IMR-90 (cell line): ENCODE measurements at regions not wholly inside any gene's neighbourhood (a gene's known extent, or its start where the extent isn't known, plus 50 kb on each side); places are given as distances from the start of the nearest gene placed in this dataset.

ENCODE experiments used
- BHLHE40 ChIP-seq: fragments of 150-350 bp; IDR thresholded peaks from 2 replicates; pipeline ENCODE4 v1.6.1; 2016; ENCODE audit warnings: mild to moderate bottlenecking, low read depth, low read length
- POLR2A ChIP-seq: IDR thresholded peaks from 2 replicates; pipeline ENCODE4 v1.6.1; 2012; ENCODE audit warnings: mild to moderate bottlenecking, low read depth, low read length
- RAD21 ChIP-seq: IDR thresholded peaks from 2 replicates; pipeline ENCODE4 v1.6.1; 2012; ENCODE audit warnings: low read length, improper control_type of control experiment
- SMC3 ChIP-seq: fragments of 150-350 bp; IDR thresholded peaks from 2 replicates; pipeline ENCODE4 v1.6.1; 2016; ENCODE audit warnings: low read depth, mild to moderate bottlenecking, antibody characterized with exemption, low read length, moderate library complexity
- TF ChIP-seq, protein P1 (sequence below): conservative IDR thresholded peaks from 2 replicates; pipeline ENCODE4 v1.5.1; 2012; ENCODE audit warnings: mild to moderate bottlenecking, low read depth, low read length, improper control_type of control experiment

DNA sequence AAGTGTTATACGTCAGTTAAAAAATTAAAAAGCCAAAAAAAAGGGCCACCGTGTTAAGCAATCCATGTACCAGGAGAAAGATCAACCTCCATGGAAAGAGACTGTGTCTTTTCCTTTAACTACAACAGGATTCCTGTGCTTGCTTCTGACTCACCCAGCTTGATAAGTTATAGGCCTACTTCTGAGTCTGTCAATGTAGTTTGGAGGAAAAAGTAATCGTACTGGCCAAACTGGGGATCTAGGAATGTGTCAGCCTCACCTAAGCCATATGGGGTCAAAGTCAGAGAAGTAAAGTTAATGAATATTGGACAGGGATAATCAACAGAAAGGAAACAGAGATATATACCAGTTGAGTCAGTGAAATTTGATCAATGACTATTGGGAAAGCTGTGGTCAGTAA is 470.8 kb upstream of the SLIT2 start:
- TF ChIP-seq POLR2A, result no peak
- no peak for TF ChIP-seq RAD21
- TF ChIP-seq, protein P1, sequence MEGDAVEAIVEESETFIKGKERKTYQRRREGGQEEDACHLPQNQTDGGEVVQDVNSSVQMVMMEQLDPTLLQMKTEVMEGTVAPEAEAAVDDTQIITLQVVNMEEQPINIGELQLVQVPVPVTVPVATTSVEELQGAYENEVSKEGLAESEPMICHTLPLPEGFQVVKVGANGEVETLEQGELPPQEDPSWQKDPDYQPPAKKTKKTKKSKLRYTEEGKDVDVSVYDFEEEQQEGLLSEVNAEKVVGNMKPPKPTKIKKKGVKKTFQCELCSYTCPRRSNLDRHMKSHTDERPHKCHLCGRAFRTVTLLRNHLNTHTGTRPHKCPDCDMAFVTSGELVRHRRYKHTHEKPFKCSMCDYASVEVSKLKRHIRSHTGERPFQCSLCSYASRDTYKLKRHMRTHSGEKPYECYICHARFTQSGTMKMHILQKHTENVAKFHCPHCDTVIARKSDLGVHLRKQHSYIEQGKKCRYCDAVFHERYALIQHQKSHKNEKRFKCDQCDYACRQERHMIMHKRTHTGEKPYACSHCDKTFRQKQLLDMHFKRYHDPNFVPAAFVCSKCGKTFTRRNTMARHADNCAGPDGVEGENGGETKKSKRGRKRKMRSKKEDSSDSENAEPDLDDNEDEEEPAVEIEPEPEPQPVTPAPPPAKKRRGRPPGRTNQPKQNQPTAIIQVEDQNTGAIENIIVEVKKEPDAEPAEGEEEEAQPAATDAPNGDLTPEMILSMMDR, result no peak
- no peak for TF ChIP-seq SMC3
- TF ChIP-seq BHLHE40, result no peak
